Muscle of leg (tissue), 3 donors: ENCODE measurements at regions not wholly inside any gene's neighbourhood (a gene's known extent, or its start where the extent isn't known, plus 50 kb on each side); places are given as distances from the start of the nearest gene placed in this dataset.

Experiments
- DNase-seq: peaks from one replicate; pipeline ENCODE4 v3.0.0; 2013
- H3K27ac ChIP-seq: one replicate; pipeline ENCODE4 v1.5.1; 2013; ENCODE audit warnings: mild to moderate bottlenecking, low read length, control low read depth
- H3K27me3 ChIP-seq: one replicate; pipeline ENCODE4 v1.6.1; 2013; ENCODE audit warnings: low read length; ENCODE audit not compliant: control insufficient read depth, insufficient read depth
- H3K36me3 ChIP-seq: one replicate; pipeline ENCODE4 v1.6.1; 2013; ENCODE audit warnings: low read length; ENCODE audit not compliant: control insufficient read depth, insufficient read depth
- H3K4me1 ChIP-seq: one replicate; pipeline ENCODE4 v1.6.1; 2013; ENCODE audit warnings: low read length; ENCODE audit not compliant: control insufficient read depth, insufficient read depth
- H3K4me3 ChIP-seq: one replicate; pipeline ENCODE4 v1.5.1; 2013; ENCODE audit warnings: low read length, control low read depth
- H3K9me3 ChIP-seq: replicated peaks from 2 replicates; pipeline ENCODE4 v1.6.1; 2013; ENCODE audit warnings: low read depth, low read length; ENCODE audit not compliant: control insufficient read depth
- WGBS: methylation state at CpG from one replicate; pipeline ENCODE4 v1.1.5; 2013; ENCODE audit warnings: missing lambda C conversion rate; ENCODE audit not compliant: insufficient coverage; 5-methylcytosine and 5-hydroxymethylcytosine counted together

DNA sequence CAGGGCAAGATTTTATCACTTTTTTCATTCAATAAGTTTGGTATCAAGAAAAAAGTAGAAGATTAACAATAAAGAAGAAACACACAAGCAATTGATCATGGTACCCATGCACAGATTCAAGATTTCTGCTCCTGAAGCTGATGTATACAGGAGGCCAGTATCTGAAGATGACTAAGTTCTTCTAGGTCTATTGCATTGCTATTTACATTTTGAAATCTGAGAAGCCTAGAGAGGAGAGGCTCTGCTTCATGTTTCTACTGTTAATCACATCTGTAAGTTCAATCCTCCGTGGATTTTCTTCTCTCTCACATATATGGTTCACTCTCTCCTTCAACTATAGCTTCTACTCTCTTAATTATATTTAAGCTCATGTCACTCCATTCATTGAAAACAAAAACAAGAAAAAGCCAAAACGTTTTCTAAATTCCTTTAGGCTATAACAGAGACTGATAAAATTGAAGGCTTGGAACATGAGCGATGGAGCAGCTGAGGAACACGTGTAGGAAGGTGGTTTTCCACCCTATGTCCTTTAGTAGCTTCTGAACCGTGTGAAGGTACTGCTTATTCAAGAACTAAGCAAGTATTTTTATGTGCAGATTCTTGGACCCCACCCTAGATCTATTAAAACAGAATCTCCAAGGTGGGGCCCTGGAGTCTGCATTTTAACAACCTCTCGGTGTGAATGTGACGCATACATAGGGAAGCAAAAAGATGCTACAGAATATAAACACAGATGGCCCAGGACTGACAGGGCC lies 198.2 kb downstream of the EFNB2 start:
- no peak overlapping the region for H3K4me3 ChIP-seq
- no peaks in the 10 kb centered on the region for H3K36me3 ChIP-seq
- no peak for DNase-seq
- no peak overlapping the region for H3K27ac ChIP-seq
- 100% methylated on average over 1 of the region's 7 CpGs for WGBS
- no peaks in the 10 kb centered on the region for H3K27me3 ChIP-seq
- H3K9me3 ChIP-seq = no peaks in the 10 kb centered on the region
- no peaks in the 10 kb centered on the region for H3K4me1 ChIP-seq

DNA sequence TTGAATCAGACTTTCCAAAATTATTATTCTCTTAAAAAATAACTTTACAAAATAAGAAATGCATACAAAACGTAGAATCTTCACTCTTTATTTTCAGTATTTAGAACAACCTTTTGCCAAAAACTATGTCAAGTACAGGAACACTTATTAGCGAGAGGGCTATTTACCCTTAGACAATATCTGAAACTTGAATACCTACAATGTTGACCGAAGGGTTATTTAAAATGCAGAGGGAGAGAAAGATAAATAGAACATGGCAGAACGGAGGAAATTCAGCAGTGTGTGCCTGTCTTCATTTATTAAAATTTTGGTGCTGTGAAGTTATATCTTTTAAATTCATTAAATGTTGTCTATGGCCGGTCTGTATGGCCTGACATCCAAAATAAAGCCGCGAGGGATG lies 198.8 kb downstream of the EFNB2 start:
- H3K27me3 ChIP-seq = no peaks in the 10 kb centered on the region
- H3K36me3 ChIP-seq = no peaks in the 10 kb centered on the region
- DNase-seq = no peak
- WGBS = 44% methylated on average over 1 of the region's 7 CpGs
- H3K4me3 ChIP-seq = no peak overlapping the region
- H3K4me1 ChIP-seq = no peaks in the 10 kb centered on the region
- H3K9me3 ChIP-seq = no peaks in the 10 kb centered on the region
- H3K27ac ChIP-seq = no peak overlapping the region

DNA sequence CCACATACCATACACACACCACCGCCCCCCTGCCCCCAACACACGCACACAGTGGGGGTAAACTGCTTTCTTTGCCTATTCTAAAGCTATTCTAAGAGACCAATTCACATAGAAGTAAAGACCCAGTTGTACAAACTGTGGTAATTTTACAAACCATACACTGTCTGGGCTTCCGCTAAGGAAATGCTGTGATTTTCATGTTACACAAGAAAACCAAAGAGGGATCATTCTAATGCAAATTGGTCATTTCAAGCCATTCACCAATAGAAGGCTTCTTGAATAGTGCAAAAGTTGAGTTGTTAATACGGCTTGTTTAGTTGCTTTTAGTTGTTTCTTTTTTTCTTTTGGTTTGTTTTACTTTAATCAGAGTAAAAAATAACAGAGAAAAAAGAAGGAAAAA lies 202.8 kb downstream of the EFNB2 start:
- H3K9me3 ChIP-seq = no peaks in the 10 kb centered on the region
- H3K27ac ChIP-seq = no peak overlapping the region
- H3K27me3 ChIP-seq = no peaks in the 10 kb centered on the region
- H3K4me3 ChIP-seq = no peak overlapping the region
- 78% methylated on average over 2 of the region's 4 CpGs for WGBS
- no peaks in the 10 kb centered on the region for H3K4me1 ChIP-seq
- no peak for DNase-seq
- H3K36me3 ChIP-seq = no peaks in the 10 kb centered on the region

DNA sequence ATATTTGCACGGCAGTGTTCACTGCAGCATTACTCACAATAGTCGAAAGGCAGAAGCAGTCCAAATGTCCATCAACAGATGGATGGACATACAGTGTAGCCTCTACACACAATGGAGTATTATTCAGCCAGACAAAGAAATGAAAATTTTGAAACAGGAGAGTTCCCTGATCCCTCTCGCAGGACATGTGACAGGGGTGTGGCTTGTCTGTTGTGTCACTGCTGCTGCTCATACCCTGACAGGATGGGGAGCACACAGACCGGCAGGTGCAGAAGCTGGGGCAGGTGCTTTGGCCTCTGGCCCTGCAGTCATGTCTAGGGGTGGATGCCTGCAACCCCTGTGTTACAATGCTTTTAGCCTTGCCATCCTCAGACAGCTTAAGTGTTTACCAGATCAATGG lies 204.3 kb downstream of the EFNB2 start:
- Histone ChIP-seq H3K4me1 (no peaks in the 10 kb centered on the region), H3K27me3 (no peaks in the 10 kb centered on the region), H3K27ac (no peak overlapping the region), H3K9me3 (no peaks in the 10 kb centered on the region), H3K4me3 (no peak overlapping the region), H3K36me3 (no peaks in the 10 kb centered on the region)
- WGBS = 90% methylated on average over 4 of the region's 4 CpGs
- DNase-seq = no peak

DNA sequence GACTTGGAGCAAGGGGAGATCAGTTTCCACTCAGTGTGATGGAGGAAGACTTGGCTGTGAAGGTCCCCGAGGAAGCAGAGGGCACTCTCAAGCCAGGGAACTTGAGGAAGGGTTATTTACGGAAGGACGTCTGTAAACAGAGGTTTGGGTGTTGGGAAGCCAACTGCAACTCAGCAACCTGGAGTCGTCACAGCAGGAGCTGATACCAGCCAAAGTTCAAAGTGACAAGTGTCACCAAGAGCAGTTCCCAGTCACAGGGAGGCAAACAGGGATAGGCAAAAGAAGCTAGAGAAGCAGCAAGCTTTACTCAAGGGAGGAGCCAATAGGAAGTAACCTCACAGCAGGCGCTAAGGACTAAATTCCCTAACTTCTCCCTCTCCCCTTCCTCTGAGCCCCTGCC lies 205.5 kb downstream of the EFNB2 start:
- DNase-seq = no peak
- no peaks in the 10 kb centered on the region for H3K36me3 ChIP-seq
- WGBS = 50% methylated on average over 4 of the region's 5 CpGs
- no peaks in the 10 kb centered on the region for H3K4me1 ChIP-seq
- H3K9me3 ChIP-seq = no peaks in the 10 kb centered on the region
- no peaks in the 10 kb centered on the region for H3K27me3 ChIP-seq
- no peak overlapping the region for H3K4me3 ChIP-seq
- H3K27ac ChIP-seq = no peak overlapping the region

DNA sequence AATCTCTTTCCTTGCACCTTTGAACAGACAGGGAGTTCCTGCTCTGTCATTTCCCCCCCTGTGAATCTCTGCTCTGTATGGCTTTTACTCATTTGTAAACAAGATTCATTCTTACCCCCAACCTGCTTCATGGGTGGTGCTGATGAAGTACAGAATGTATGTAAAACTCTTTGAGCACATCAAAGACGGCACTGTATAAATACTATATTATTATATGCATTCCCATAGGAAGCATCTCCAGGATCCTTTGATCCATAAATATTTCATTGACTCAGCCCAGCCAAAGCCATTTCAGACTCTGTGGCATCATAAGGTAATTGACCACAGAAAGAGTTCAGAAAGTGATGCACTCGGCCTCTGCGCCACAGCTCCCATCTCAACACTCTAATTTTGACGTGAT lies 208.7 kb downstream of the EFNB2 start:
- Histone ChIP-seq H3K36me3 (no peaks in the 10 kb centered on the region), H3K4me1 (no peaks in the 10 kb centered on the region), H3K4me3 (no peak overlapping the region), H3K9me3 (peaks cover 10% of the 10 kb centered on the region), H3K27me3 (no peaks in the 10 kb centered on the region), H3K27ac (no peak overlapping the region)
- no peak for DNase-seq
- WGBS = no CpG with 5 or more reads among the region's 4 CpGs

DNA sequence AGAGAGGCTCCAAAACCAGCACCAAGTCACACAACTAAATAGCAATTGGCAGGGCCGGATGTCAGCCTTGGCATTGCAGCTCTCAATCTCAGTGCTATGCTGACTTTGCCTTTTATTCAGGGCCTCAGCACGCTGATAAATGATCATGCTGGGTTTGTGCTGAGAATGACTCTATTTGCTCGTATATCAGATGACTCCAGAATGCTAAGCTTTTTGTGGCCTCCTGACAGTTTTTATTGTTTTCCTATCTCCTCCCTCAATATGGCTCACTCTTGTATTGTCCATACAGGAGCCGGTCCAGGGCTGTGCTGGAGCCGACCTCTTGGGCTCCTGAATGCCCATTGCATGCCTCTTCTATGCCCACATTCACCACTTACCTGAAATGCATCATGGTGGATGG lies 211.0 kb downstream of the EFNB2 start:
- Histone ChIP-seq H3K9me3 (peaks cover 10% of the 10 kb centered on the region), H3K4me3 (no peak overlapping the region), H3K27me3 (no peaks in the 10 kb centered on the region), H3K36me3 (no peaks in the 10 kb centered on the region), H3K4me1 (no peaks in the 10 kb centered on the region), H3K27ac (no peak overlapping the region)
- DNase-seq = no peak
- 89% methylated on average over 2 of the region's 5 CpGs for WGBS

DNA sequence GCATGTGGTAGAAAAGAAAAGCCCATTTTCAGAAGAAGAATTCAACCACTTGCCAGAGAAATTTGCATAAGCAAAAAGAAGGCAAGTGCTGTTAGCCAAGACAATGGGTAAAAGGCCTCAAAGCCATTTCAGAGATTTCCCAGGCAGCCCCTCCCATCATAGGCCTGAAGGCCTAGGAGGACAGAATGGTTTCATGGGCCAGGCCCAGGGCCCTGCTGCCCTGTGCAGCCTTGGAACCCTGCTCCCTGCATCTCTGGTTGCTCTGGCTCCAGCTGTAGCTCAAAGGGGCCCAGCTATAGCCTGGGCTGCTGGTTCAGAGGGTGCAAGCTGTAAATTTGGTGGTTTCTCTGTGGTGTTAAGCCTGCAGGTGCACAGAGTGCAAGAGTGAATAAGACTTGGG lies 212.8 kb downstream of the EFNB2 start:
- H3K36me3 ChIP-seq = no peaks in the 10 kb centered on the region
- no peaks in the 10 kb centered on the region for H3K27me3 ChIP-seq
- DNase-seq = no peak
- no peak overlapping the region for H3K27ac ChIP-seq
- H3K4me3 ChIP-seq = no peak overlapping the region
- H3K4me1 ChIP-seq = no peaks in the 10 kb centered on the region
- peaks cover 10% of the 10 kb centered on the region for H3K9me3 ChIP-seq

DNA sequence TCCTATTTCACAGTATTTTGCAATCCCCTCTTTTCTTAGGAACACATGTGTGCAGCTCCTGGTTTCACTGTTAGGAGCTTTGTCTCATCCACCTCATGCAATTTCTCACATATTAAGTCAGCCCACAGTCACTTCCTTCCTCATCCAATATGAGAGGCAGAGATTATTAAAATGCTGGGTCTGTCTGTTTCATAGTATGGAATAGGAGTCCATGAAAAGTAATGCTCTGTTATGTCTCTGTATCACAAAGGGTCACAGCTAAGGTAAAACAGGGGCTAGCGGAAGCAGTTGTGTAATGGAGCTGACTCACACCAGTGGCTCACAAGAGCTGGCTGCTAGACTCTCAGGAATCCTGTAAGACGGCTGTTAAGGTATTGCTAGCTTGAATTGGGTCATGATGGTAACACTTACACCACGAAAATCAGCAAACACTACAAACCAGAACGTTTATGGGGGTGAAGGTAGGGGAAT lies 216.5 kb downstream of the EFNB2 start:
- no peak overlapping the region for H3K4me3 ChIP-seq
- peaks cover 10% of the 10 kb centered on the region for H3K9me3 ChIP-seq
- H3K27ac ChIP-seq = no peak overlapping the region
- no peaks in the 10 kb centered on the region for H3K27me3 ChIP-seq
- no peaks in the 10 kb centered on the region for H3K4me1 ChIP-seq
- peak; percentile 5 for DNase-seq
- no peaks in the 10 kb centered on the region for H3K36me3 ChIP-seq
- 83% methylated on average over 1 of the region's 4 CpGs for WGBS

DNA sequence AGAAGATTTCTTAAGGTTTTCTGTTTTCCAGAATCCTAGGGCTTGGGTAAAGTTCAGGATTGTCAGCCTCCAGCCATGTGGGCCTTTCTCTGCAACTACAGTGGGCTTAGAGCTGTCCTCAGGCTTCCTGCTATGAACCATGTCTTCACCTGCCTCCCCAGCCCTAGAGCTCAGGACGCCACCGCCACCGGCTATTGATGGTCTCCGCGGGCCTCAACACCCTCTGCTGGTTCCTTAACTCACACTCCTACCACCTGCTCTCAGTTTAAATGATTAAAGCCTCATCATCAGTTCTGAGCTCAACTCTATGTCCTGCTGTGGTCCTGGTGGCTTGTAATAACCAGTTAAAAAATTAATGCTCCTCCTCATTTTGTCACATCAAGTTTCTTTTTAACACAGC lies 221.0 kb downstream of the EFNB2 start:
- Histone ChIP-seq H3K4me3 (no peak overlapping the region), H3K27ac (no peak overlapping the region), H3K36me3 (no peaks in the 10 kb centered on the region), H3K27me3 (no peaks in the 10 kb centered on the region), H3K9me3 (no peaks in the 10 kb centered on the region), H3K4me1 (no peaks in the 10 kb centered on the region)
- DNase-seq = no peak
- 100% methylated on average over 2 of the region's 5 CpGs for WGBS

DNA sequence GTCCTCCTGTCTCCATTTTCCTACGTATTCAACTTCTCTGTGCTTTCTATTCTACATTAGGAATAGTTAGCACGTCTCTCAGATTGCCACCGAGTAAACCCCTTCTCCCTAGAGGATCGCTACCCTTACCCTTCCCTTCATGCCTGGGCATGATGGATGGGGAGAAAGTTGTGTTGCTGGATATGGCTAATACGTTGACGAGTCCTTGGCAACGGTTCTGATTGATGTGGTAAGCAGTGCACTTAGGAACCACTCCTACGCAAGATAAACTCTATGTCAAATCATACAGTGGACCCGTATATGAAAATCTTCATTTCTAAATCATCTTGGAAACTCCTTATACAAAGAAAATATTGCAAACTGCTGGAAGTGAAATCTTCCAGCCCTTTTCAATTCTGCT lies 224.5 kb downstream of the EFNB2 start:
- H3K36me3 ChIP-seq = no peaks in the 10 kb centered on the region
- 50% methylated on average over 1 of the region's 9 CpGs for WGBS
- peaks cover 2% of the 10 kb centered on the region for H3K9me3 ChIP-seq
- DNase-seq = no peak
- no peaks in the 10 kb centered on the region for H3K4me1 ChIP-seq
- no peaks in the 10 kb centered on the region for H3K27me3 ChIP-seq
- no peak overlapping the region for H3K4me3 ChIP-seq
- no peak overlapping the region for H3K27ac ChIP-seq
